GM23248 (cell line): ENCODE measurements at regions not wholly inside any gene's neighbourhood (a gene's known extent, or its start where the extent isn't known, plus 50 kb on each side); places are given as distances from the start of the nearest gene placed in this dataset.

Source experiments
- EZH2 ChIP-seq: fragments of 200-600 bp; sonication (generic); IDR thresholded peaks from 2 replicates; pipeline ENCODE4 v1.6.1; 2018; ENCODE audit warnings: antibody characterized with exemption, mild to moderate bottlenecking; ENCODE audit not compliant: insufficient read depth, poor library complexity, severe bottlenecking
- EZH2phosphoT487 ChIP-seq: fragments of 200-600 bp; sonication (generic); IDR thresholded peaks from 2 replicates; pipeline ENCODE4 v1.6.1; 2018; ENCODE audit warnings: antibody characterized with exemption, moderate library complexity, mild to moderate bottlenecking, low read depth; ENCODE audit not compliant: insufficient read depth

GRCh38 chr9:118553465-118553864 lies 815.8 kb downstream of the BRINP1 start:
- TF ChIP-seq EZH2 (no peak), EZH2phosphoT487 (no peak)
